Fibroblast of upper back skin (primary cell): ENCODE measurements at regions not wholly inside any gene's neighbourhood (a gene's known extent, or its start where the extent isn't known, plus 50 kb on each side); places are given as distances from the start of the nearest gene placed in this dataset.
"Not testable (repeated sequence)": the region's sequence is repeated elsewhere in the genome, so short reads cannot be mapped to it uniquely, and the experiment has no call there.

ENCODE experiments used
- DNase-seq: peaks from one replicate; pipeline ENCODE4 v3.0.0-alpha.2; 2013

GRCh38 chr7:123321578-123321977 is 121.8 kb upstream of the SLC13A1 start:
- not testable (repeated sequence) for DNase-seq

GRCh38 chr7:123319911-123320310 is 120.1 kb upstream of the SLC13A1 start:
- no peak for DNase-seq

GRCh38 chr7:123314886-123315285 is 115.1 kb upstream of the SLC13A1 start:
- no peak for DNase-seq

GRCh38 chr7:123308254-123308951 is 108.6 kb upstream of the SLC13A1 start:
- no peak for DNase-seq

GRCh38 chr7:123305840-123306375 is 106.1 kb upstream of the SLC13A1 start:
- DNase-seq = no peak

- DNase-seq = no peak
These were observed 104.2 kb upstream of the SLC13A1 start for GRCh38 chr7:123303926-123304325.

GRCh38 chr7:123296965-123297364 is 97.2 kb upstream of the SLC13A1 start:
- no peak for DNase-seq

GRCh38 chr7:123293710-123294109 is 93.9 kb upstream of the SLC13A1 start:
- DNase-seq = no peak

GRCh38 chr7:123292227-123292626 is 92.5 kb upstream of the SLC13A1 start:
- DNase-seq = no peak

GRCh38 chr7:123289200-123289599 is 89.4 kb upstream of the SLC13A1 start:
- DNase-seq = no peak

GRCh38 chr7:123285076-123285700 is 85.4 kb upstream of the SLC13A1 start:
- DNase-seq = no peak

GRCh38 chr7:123283373-123283772 is 83.6 kb upstream of the SLC13A1 start:
- no peak for DNase-seq

- DNase-seq = no peak
These were observed 82.4 kb upstream of the SLC13A1 start for GRCh38 chr7:123282181-123282580.

- no peak for DNase-seq
These were observed 80.2 kb upstream of the SLC13A1 start for GRCh38 chr7:123279949-123280348.

- DNase-seq = no peak
These were observed 75.4 kb upstream of the SLC13A1 start for GRCh38 chr7:123275036-123275753.

- no peak for DNase-seq
These were observed 73.4 kb upstream of the SLC13A1 start for GRCh38 chr7:123273185-123273584.

GRCh38 chr7:123271856-123272255 is 72.1 kb upstream of the SLC13A1 start:
- no peak for DNase-seq

GRCh38 chr7:123271231-123271630 is 71.5 kb upstream of the SLC13A1 start:
- no peak for DNase-seq

GRCh38 chr7:123270570-123270969 is 70.8 kb upstream of the SLC13A1 start:
- no peak for DNase-seq

GRCh38 chr7:123265853-123266252 is 66.1 kb upstream of the SLC13A1 start:
- DNase-seq = no peak

- not testable (repeated sequence) for DNase-seq
These were observed 65.1 kb upstream of the SLC13A1 start for GRCh38 chr7:123264820-123265219.

- DNase-seq = no peak
These were observed 60.7 kb upstream of the SLC13A1 start for GRCh38 chr7:123260428-123260960.

- no peak for DNase-seq
These were observed 60.0 kb upstream of the SLC13A1 start for GRCh38 chr7:123259759-123260158.
